Nephron (organoid): ENCODE measurements at regions not wholly inside any gene's neighbourhood (a gene's known extent, or its start where the extent isn't known, plus 50 kb on each side); places are given as distances from the start of the nearest gene placed in this dataset.

Experiments
- H3K27ac Mint-ChIP-seq, 3 experiments: 2 replicates each; pipeline ENCODE4 v1.8.0; 2020; ENCODE audit warnings: mixed read lengths in 3 of 3, mild to moderate bottlenecking in 2 of 3, moderate library complexity in 1 of 3
- H3K27me3 Mint-ChIP-seq: 2 replicates; pipeline ENCODE4 v1.8.0; 2021; ENCODE audit warnings: low read depth, mild to moderate bottlenecking, moderate library complexity, mixed read lengths
- H3K36me3 Mint-ChIP-seq: 2 replicates; pipeline ENCODE4 v1.8.0; 2020; ENCODE audit warnings: low read depth, mixed read lengths
- H3K4me1 Mint-ChIP-seq: 2 replicates; pipeline ENCODE4 v1.8.0; 2020; ENCODE audit warnings: mixed read lengths
- H3K4me3 Mint-ChIP-seq, 3 experiments: 2 replicates each; pipeline ENCODE4 v1.8.0; 2020; ENCODE audit warnings: mild to moderate bottlenecking in 3 of 3, mixed read lengths in 3 of 3, moderate library complexity in 2 of 3
- H3K9me3 Mint-ChIP-seq: 2 replicates; pipeline ENCODE4 v1.8.0; 2020; ENCODE audit warnings: mixed read lengths
- TF ChIP-seq, protein P1 (sequence below), 3 experiments: fragments of 200-600 bp; sonication (generic); IDR thresholded peaks; one replicate each; pipeline ENCODE4 v1.5.0; 2021; ENCODE audit warnings: antibody characterized with exemption in 3 of 3; ENCODE audit not compliant: unreplicated experiment in 3 of 3

DNA sequence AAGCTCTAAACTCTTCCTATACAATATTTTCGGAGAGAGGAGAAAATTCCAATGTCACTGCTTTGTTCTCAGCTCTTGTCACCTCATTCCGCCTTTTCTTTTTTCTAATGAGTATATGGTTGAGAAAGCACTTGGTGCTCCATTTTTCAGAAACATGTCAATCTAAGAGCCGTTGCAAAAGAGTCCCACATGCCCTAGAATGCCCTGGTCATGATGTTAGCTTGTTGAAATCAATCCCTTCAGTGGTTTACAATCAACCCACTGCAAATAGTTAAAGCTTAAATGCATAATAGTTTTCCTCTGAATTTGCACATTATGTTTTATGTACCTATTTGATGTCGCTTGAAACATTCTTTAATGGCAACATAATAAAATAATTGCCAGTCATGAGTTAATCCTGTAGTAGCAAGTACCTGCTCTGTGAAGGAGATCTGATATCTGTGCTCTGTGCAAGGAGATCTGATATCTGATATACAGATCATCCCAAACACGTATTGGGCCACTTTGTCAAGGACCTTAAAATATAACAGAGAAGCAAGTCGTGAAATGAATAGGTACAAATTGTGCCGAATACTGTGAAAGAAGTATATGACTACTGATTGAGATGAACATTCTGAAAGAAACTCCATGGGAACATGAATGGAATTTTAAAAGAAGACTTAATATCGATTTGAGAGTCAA, 1633.5 kb downstream of the SUCLG1 start:
- Mint-ChIP-seq H3K27me3 (no peaks in the 10 kb centered on the region), H3K36me3 (no peaks in the 10 kb centered on the region), H3K27ac (no peak overlapping the region), H3K4me3 (no peak overlapping the region), H3K9me3 (no peaks in the 10 kb centered on the region), H3K4me1 (no peaks in the 10 kb centered on the region)
- TF ChIP-seq, protein P1, sequence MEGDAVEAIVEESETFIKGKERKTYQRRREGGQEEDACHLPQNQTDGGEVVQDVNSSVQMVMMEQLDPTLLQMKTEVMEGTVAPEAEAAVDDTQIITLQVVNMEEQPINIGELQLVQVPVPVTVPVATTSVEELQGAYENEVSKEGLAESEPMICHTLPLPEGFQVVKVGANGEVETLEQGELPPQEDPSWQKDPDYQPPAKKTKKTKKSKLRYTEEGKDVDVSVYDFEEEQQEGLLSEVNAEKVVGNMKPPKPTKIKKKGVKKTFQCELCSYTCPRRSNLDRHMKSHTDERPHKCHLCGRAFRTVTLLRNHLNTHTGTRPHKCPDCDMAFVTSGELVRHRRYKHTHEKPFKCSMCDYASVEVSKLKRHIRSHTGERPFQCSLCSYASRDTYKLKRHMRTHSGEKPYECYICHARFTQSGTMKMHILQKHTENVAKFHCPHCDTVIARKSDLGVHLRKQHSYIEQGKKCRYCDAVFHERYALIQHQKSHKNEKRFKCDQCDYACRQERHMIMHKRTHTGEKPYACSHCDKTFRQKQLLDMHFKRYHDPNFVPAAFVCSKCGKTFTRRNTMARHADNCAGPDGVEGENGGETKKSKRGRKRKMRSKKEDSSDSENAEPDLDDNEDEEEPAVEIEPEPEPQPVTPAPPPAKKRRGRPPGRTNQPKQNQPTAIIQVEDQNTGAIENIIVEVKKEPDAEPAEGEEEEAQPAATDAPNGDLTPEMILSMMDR (IDR thresholded peaks at IDR 0.05; ENCODE audit: unreplicated experiment in 3 of 3), result no peak

DNA sequence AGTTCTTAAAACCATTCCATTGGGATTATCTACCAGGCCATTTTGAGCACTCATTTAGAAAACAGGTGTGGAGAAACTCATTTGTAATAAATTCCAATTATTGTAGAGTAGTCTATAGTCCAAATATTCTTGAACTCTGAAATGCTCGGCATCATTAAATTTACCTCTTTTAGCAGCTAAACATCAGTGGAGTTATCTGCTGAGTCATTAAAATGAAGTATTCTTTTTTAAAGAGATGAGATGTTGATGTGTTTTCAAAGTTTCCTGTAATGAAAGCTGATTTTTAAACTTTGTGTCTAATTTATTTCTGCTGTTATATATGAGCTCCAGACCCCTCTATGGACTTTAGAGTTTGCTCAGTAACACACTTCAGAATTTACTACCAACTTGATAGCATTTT, 1635.2 kb downstream of the SUCLG1 start:
- no peak overlapping the region for H3K27ac Mint-ChIP-seq
- H3K4me3 Mint-ChIP-seq, result no peak overlapping the region
- H3K9me3 Mint-ChIP-seq, result no peaks in the 10 kb centered on the region
- no peaks in the 10 kb centered on the region for H3K27me3 Mint-ChIP-seq
- H3K4me1 Mint-ChIP-seq, result no peaks in the 10 kb centered on the region
- no peaks in the 10 kb centered on the region for H3K36me3 Mint-ChIP-seq
- TF ChIP-seq, protein P1 (IDR thresholded peaks at IDR 0.05; ENCODE audit: unreplicated experiment in 3 of 3), result no peak

DNA sequence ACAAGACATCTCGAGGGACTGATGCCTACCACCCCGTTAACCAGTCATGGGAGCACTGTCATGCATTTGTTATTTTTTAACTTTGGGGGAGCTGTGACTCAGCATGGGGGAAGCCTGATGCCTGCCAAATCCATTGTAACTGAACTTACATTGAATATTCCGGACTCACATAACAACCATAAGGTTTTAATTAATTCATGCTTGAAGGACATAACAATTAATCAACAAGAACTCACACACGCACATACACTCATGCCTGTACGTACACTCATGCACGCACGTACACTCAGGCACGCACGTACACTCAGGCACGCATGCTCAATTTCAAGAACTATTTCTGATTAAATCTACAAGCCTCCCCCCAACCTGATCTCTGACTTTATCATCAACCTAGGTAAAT, 1639.1 kb downstream of the SUCLG1 start:
- H3K4me3 Mint-ChIP-seq, result no peak overlapping the region
- TF ChIP-seq, protein P1 (IDR thresholded peaks at IDR 0.05; ENCODE audit: unreplicated experiment in 3 of 3), result no peak
- H3K4me1 Mint-ChIP-seq, result no peaks in the 10 kb centered on the region
- no peak overlapping the region for H3K27ac Mint-ChIP-seq
- H3K27me3 Mint-ChIP-seq, result no peaks in the 10 kb centered on the region
- no peaks in the 10 kb centered on the region for H3K9me3 Mint-ChIP-seq
- H3K36me3 Mint-ChIP-seq, result no peaks in the 10 kb centered on the region

DNA sequence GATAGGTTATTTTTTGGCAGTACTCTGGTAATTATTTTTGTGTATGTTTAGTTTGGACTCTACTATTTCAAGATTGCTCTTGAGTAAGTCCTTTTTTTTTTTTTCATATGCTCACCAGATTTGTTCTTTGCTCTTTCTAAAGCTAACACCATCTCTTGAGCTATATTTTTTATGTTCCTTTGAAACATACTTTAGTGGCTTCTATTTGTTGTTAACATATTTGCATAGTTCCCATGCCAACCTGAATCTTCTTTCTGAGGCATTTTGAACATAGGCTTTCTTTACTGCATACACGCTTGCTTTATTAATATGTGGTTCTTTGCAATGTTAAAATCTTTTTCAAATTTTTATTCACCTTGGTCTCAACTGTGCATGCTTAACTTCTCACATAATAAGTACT, 1644.9 kb downstream of the SUCLG1 start:
- H3K9me3 Mint-ChIP-seq, result no peaks in the 10 kb centered on the region
- TF ChIP-seq, protein P1 (IDR thresholded peaks at IDR 0.05; ENCODE audit: unreplicated experiment in 3 of 3), result no peak
- no peak overlapping the region for H3K27ac Mint-ChIP-seq
- H3K36me3 Mint-ChIP-seq, result no peaks in the 10 kb centered on the region
- no peak overlapping the region for H3K4me3 Mint-ChIP-seq
- no peaks in the 10 kb centered on the region for H3K4me1 Mint-ChIP-seq
- no peaks in the 10 kb centered on the region for H3K27me3 Mint-ChIP-seq

DNA sequence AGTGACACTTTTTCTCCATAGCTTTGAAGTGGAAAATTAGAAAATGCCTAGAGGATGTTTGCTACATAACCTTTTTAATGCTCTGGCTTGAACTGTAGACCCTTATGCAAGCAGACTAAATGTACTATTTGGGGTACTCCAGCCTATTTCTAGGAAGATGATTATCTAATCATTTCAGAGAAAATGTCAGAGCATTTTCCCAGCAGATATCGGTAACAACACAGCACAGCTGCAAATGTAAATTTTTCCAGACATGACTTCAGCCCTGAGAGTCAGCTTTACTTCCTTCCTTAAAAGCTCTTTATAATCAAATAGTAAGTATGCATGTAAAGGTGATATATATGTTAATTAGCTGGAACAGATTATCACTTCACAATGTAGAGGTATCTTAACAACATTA, 1647.1 kb downstream of the SUCLG1 start:
- Mint-ChIP-seq H3K4me3 (no peak overlapping the region), H3K27ac (no peak overlapping the region), H3K27me3 (no peaks in the 10 kb centered on the region), H3K9me3 (peaks cover 4% of the 10 kb centered on the region), H3K4me1 (no peaks in the 10 kb centered on the region), H3K36me3 (no peaks in the 10 kb centered on the region)
- TF ChIP-seq, protein P1 (IDR thresholded peaks at IDR 0.05; ENCODE audit: unreplicated experiment in 3 of 3), result no peak

DNA sequence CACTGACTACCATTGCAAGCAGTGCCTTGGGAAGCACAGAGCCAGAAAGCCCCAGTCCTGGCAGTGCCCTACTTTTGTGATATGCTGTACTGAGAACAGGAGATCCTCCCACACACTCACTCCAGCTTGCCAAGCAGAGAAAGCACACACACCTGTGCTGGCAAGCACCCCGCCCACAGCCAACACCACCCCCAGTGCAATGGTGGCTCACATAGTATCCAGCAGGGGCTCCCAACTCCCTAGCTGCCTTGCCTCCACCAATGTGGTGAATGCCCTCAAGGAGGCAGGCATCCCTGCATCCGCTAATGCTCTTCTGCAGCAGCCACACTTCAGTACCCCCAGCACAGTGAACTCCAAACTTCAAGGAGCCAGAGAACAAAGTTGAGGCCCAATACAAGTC, 1655.8 kb downstream of the SUCLG1 start:
- Mint-ChIP-seq H3K4me1 (no peaks in the 10 kb centered on the region), H3K27ac (no peak overlapping the region), H3K4me3 (no peak overlapping the region), H3K27me3 (no peaks in the 10 kb centered on the region), H3K9me3 (peaks cover 34% of the 10 kb centered on the region), H3K36me3 (no peaks in the 10 kb centered on the region)
- TF ChIP-seq, protein P1 (IDR thresholded peaks at IDR 0.05; ENCODE audit: unreplicated experiment in 3 of 3), result no peak
